ENCODE measurements at regions not wholly inside any gene's neighbourhood (a gene's known extent, or its start where the extent isn't known, plus 50 kb on each side); places are given as distances from the start of the nearest gene placed in this dataset.

DNA sequence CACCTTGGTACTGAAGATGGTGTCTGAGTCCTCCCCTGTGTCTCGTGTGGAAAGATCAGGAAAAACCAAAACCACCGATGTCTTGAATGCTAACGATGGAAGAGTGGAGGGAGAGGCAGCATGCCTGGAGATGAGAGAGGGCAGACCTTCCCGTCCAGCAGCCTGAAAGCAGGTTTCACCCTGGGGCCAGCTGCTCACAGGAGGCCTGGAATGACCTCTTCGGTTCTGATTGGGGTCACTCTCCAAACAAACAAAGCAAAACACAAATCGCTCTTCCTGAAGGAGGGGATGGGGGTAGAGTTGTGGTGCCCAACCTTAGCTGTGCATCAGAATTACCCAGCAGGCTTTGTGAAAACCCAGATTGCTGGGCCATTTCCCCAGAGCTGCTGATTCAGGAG, 142.3 kb upstream of the SOX1 start:
- H3K4me3 ChIP-seq (ENCODE audit: low read depth in 2 of 2, low read length in 2 of 2): no peak overlapping the region
- ChIA-PET POLR2A (no interaction called here), CTCF (no interaction called here)
- H3K27me3 ChIP-seq (ENCODE audit: control insufficient read depth, insufficient read depth, low read length): no peaks in the 10 kb centered on the region; the same call in 1 of the 2 replicates
- in situ Hi-C loops (cut with HindIII; ENCODE audit: low pct_unique_long_range_greater_than_20kb, low sequenced_read_pairs) (no loop called here), intact Hi-C loops (cut with micrococcal nuclease; ENCODE audit: unreplicated experiment) (no loop called here)
- H3K4me1 ChIP-seq (ENCODE audit: control insufficient read depth, insufficient read depth, low read length): no peaks in the 10 kb centered on the region
- H3K27ac ChIP-seq (ENCODE audit: low read length): no peak overlapping the region
- TF ChIP-seq REST (IDR thresholded peaks at IDR 0.05; ENCODE audit: insufficient read depth in 1 of 2, low read depth in 2 of 2, low read length in 1 of 2) (no peak), POLR2AphosphoS5 (IDR thresholded peaks at IDR 0.05; ENCODE audit: low read depth, low read length) (no peak), SIN3A (IDR thresholded peaks at IDR 0.05; ENCODE audit: borderline replicate concordance, insufficient read depth, low read depth, low read length) (no peak), TCF7L2 (IDR thresholded peaks at IDR 0.05; ENCODE audit: low read depth, low read length) (no peak)
- TF ChIP-seq, protein P1, sequence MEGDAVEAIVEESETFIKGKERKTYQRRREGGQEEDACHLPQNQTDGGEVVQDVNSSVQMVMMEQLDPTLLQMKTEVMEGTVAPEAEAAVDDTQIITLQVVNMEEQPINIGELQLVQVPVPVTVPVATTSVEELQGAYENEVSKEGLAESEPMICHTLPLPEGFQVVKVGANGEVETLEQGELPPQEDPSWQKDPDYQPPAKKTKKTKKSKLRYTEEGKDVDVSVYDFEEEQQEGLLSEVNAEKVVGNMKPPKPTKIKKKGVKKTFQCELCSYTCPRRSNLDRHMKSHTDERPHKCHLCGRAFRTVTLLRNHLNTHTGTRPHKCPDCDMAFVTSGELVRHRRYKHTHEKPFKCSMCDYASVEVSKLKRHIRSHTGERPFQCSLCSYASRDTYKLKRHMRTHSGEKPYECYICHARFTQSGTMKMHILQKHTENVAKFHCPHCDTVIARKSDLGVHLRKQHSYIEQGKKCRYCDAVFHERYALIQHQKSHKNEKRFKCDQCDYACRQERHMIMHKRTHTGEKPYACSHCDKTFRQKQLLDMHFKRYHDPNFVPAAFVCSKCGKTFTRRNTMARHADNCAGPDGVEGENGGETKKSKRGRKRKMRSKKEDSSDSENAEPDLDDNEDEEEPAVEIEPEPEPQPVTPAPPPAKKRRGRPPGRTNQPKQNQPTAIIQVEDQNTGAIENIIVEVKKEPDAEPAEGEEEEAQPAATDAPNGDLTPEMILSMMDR (IDR thresholded peaks at IDR 0.05): no peak
- DNase-seq (ENCODE audit: low read depth, low spot score) (no peak), ATAC-seq (no peak)
- no peaks in the 10 kb centered on the region for H3K9me3 ChIP-seq (ENCODE audit: control insufficient read depth, insufficient read depth, low read depth, low read length)
- no TSS peak for BruUV-seq (replicated peaks)
- no peaks in the 10 kb centered on the region for H3K36me3 ChIP-seq (ENCODE audit: control insufficient read depth, insufficient read depth, low read length)

- intact Hi-C loops (cut with micrococcal nuclease; ENCODE audit: unreplicated experiment): no loop called here
- CTCF ChIA-PET: no interaction called here
- in situ Hi-C loops (cut with HindIII; ENCODE audit: low pct_unique_long_range_greater_than_20kb, low sequenced_read_pairs): no loop called here
Measured at GRCh38 chr13:111925146-111925875, 141.6 kb upstream of the SOX1 start.

More at GRCh38 chr13:111925146-111925875, 141.6 kb upstream of the SOX1 start:
- no peak overlapping the region for H3K4me3 ChIP-seq (ENCODE audit: low read depth in 2 of 2, low read length in 2 of 2)
- H3K9me3 ChIP-seq (ENCODE audit: control insufficient read depth, insufficient read depth, low read depth, low read length): no peaks in the 10 kb centered on the region
- ATAC-seq (no peak), DNase-seq (ENCODE audit: low read depth, low spot score) (no peak)
- no peaks in the 10 kb centered on the region for H3K36me3 ChIP-seq (ENCODE audit: control insufficient read depth, insufficient read depth, low read length)
- TF ChIP-seq SIN3A (IDR thresholded peaks at IDR 0.05; ENCODE audit: borderline replicate concordance, insufficient read depth, low read depth, low read length): no peak
- TF ChIP-seq POLR2AphosphoS5 (IDR thresholded peaks at IDR 0.05; ENCODE audit: low read depth, low read length): no peak
- TF ChIP-seq, protein P1 (IDR thresholded peaks at IDR 0.05): no peak
- TF ChIP-seq REST (IDR thresholded peaks at IDR 0.05; ENCODE audit: insufficient read depth in 1 of 2, low read depth in 2 of 2, low read length in 1 of 2): no peak
- TF ChIP-seq TCF7L2 (IDR thresholded peaks at IDR 0.05; ENCODE audit: low read depth, low read length): no peak
- POLR2A ChIA-PET: no interaction called here
- H3K27me3 ChIP-seq (ENCODE audit: control insufficient read depth, insufficient read depth, low read length): no peaks in the 10 kb centered on the region; the same call in 1 of the 2 replicates
- BruUV-seq (replicated peaks): no TSS peak
- no peaks in the 10 kb centered on the region for H3K4me1 ChIP-seq (ENCODE audit: control insufficient read depth, insufficient read depth, low read length)
- no peak overlapping the region for H3K27ac ChIP-seq (ENCODE audit: low read length)
